Natural killer cell (primary cell): ENCODE measurements at regions not wholly inside any gene's neighbourhood (a gene's known extent, or its start where the extent isn't known, plus 50 kb on each side); places are given as distances from the start of the nearest gene placed in this dataset.

Experiments used
- ATAC-seq, 3 donors: fragments of 150-1000 bp in 2 of 3; fragments of 200-7000 bp in 1 of 3; cut with Tn5 transposase; 1 replicate in 1 of 3; 2 replicates in 2 of 3; pipeline ENCODE4 v1.10.0; 2021; ENCODE audit warnings: mild to moderate bottlenecking in 2 of 3, moderate library complexity in 2 of 3
- DNase-seq, 2 donors: peaks; one replicate each; pipeline versions ENCODE4 v3.0.0 to v3.0.0-alpha.2; 2013 to 2021; ENCODE audit warnings: mixed read lengths in 1 of 2
- H3K27ac ChIP-seq: one replicate; pipeline ENCODE4 v1.5.1; 2013; ENCODE audit warnings: mild to moderate bottlenecking, low read length
- H3K27me3 ChIP-seq: one replicate; pipeline ENCODE4 v1.6.1; 2013; ENCODE audit warnings: low read length; ENCODE audit not compliant: control insufficient read depth, insufficient read depth
- H3K36me3 ChIP-seq: one replicate; pipeline ENCODE4 v1.6.1; 2013; ENCODE audit warnings: low read length; ENCODE audit not compliant: control insufficient read depth, insufficient read depth
- H3K4me1 ChIP-seq: one replicate; pipeline ENCODE4 v1.6.1; 2013; ENCODE audit warnings: low read length; ENCODE audit not compliant: control insufficient read depth, insufficient read depth
- H3K4me3 ChIP-seq: one replicate; pipeline ENCODE4 v1.5.1; 2013; ENCODE audit warnings: low read length
- H3K9me3 ChIP-seq: one replicate; pipeline ENCODE4 v1.6.1; 2013; ENCODE audit warnings: low read length; ENCODE audit not compliant: control insufficient read depth, insufficient read depth
- H3K27ac Mint-ChIP-seq, 2 donors: one replicate each; pipeline ENCODE4 v1.8.0; 2022; ENCODE audit warnings: mild to moderate bottlenecking in 2 of 2, mixed read lengths in 2 of 2, moderate library complexity in 1 of 2
- H3K27me3 Mint-ChIP-seq, 2 donors: one replicate each; pipeline ENCODE4 v1.8.0; 2022; ENCODE audit warnings: low read depth in 2 of 2, mixed read lengths in 2 of 2
- H3K36me3 Mint-ChIP-seq: one replicate; pipeline ENCODE4 v1.8.0; 2022; ENCODE audit warnings: mixed read lengths
- H3K4me1 Mint-ChIP-seq, 2 donors: one replicate each; pipeline ENCODE4 v1.8.0; 2022; ENCODE audit warnings: mixed read lengths in 2 of 2
- H3K4me3 Mint-ChIP-seq: one replicate; pipeline ENCODE4 v1.8.0; 2022; ENCODE audit warnings: mild to moderate bottlenecking, moderate library complexity, mixed read lengths
- H3K9me3 Mint-ChIP-seq, 2 donors: one replicate each; pipeline ENCODE4 v1.8.0; 2022; ENCODE audit warnings: mixed read lengths in 2 of 2
- CTCF ChIP-seq: fragments of 200-600 bp; IDR thresholded peaks from one replicate; pipeline ENCODE4 v1.8.0; 2022; ENCODE audit warnings: antibody characterized with exemption
- WGBS: methylation state at CpG from one replicate; pipeline ENCODE4 v1.1.7; 2013; ENCODE audit warnings: missing lambda C conversion rate; ENCODE audit not compliant: insufficient coverage; 5-methylcytosine and 5-hydroxymethylcytosine counted together
- intact Hi-C: fragments of 100-400 bp; cut with micrococcal nuclease; formaldehyde crosslinking; loops from one replicate; pipeline ENCODE4 v1.14.2; 2022

GRCh38 chr7:113421696-113422330 lies 303.5 kb upstream of the SMIM30 start:
- H3K36me3 ChIP-seq = no peaks in the 10 kb centered on the region
- H3K4me1 ChIP-seq = no peaks in the 10 kb centered on the region
- Mint-ChIP-seq H3K27ac (no peak overlapping the region), H3K36me3 (no peaks in the 10 kb centered on the region), H3K9me3 (no peaks in the 10 kb centered on the region), H3K4me1 (peaks cover 5% of the 10 kb centered on the region in 2 donors), H3K4me3 (no peak overlapping the region), H3K27me3 (no peaks in the 10 kb centered on the region)
- DNase-seq (peak; percentile 29 to 84), ATAC-seq (peak; percentile 76 to 82 (median 76))
- TF ChIP-seq CTCF = peak; percentile 54
- intact Hi-C loops = loop anchor here (2.0 kb wide), 1 partner anchor 1679 kb away; no protein-coding TSS in a partner anchor
- 26% methylated on average over 4 of the region's 4 CpGs for WGBS
- no peaks in the 10 kb centered on the region for H3K9me3 ChIP-seq
- no peak overlapping the region for H3K27ac ChIP-seq
- H3K4me3 ChIP-seq = no peak overlapping the region
- no peaks in the 10 kb centered on the region for H3K27me3 ChIP-seq

GRCh38 chr7:113414401-113415035 lies 296.2 kb upstream of the SMIM30 start:
- TF ChIP-seq CTCF = no peak
- intact Hi-C loops = no loop called here
- Mint-ChIP-seq H3K27me3 (no peaks in the 10 kb centered on the region), H3K36me3 (no peaks in the 10 kb centered on the region), H3K4me1 (no peaks in the 10 kb centered on the region), H3K9me3 (peaks cover 0 to 2% of the 10 kb centered on the region in 2 donors), H3K27ac (no peak overlapping the region), H3K4me3 (no peak overlapping the region)
- no CpG with 5 or more reads among the region's 1 CpG for WGBS
- no peak overlapping the region for H3K4me3 ChIP-seq
- ATAC-seq (no peak), DNase-seq (no peak)
- no peak overlapping the region for H3K27ac ChIP-seq
- no peaks in the 10 kb centered on the region for H3K36me3 ChIP-seq
- H3K4me1 ChIP-seq = no peaks in the 10 kb centered on the region
- no peaks in the 10 kb centered on the region for H3K27me3 ChIP-seq
- no peaks in the 10 kb centered on the region for H3K9me3 ChIP-seq

DNA sequence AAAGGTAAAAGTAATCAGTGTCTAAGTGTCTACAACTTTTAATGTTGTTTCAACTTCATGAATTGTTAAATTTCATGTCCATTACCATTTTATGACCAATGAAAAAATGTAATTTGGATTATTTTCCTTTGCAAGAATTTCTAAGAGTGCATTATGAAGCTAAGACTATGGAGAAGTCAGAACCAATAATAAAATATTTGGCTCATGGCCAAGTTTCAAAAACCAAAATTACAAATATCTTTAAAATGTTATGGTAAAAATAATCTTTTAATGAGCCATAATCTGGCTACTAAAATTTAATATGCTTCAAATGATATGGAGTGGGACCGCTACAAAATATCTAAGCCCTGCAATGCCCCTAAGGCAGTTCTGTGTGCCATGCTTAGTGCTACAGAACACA lies 294.1 kb upstream of the SMIM30 start:
- WGBS = 89% methylated on average over 1 of the region's 1 CpG
- Histone ChIP-seq H3K4me1 (no peaks in the 10 kb centered on the region), H3K27ac (no peak overlapping the region), H3K36me3 (no peaks in the 10 kb centered on the region), H3K27me3 (no peaks in the 10 kb centered on the region), H3K9me3 (no peaks in the 10 kb centered on the region), H3K4me3 (no peak overlapping the region)
- Mint-ChIP-seq H3K9me3 (peaks cover 0 to 2% of the 10 kb centered on the region in 2 donors), H3K27ac (no peak overlapping the region), H3K36me3 (no peaks in the 10 kb centered on the region), H3K4me3 (no peak overlapping the region), H3K27me3 (no peaks in the 10 kb centered on the region), H3K4me1 (no peaks in the 10 kb centered on the region)
- TF ChIP-seq CTCF = no peak
- intact Hi-C loops = no loop called here
- ATAC-seq (no peak), DNase-seq (no peak)
